GM12864 (cell line): ENCODE measurements at regions not wholly inside any gene's neighbourhood (a gene's known extent, or its start where the extent isn't known, plus 50 kb on each side); places are given as distances from the start of the nearest gene placed in this dataset.

ENCODE experiments used
- DNase-seq: peaks from one replicate; pipeline ENCODE4 v3.0.0-alpha.2; 2011; ENCODE audit warnings: low read depth
- H3K4me3 ChIP-seq: 2 replicates; pipeline ENCODE4 v1.5.1; 2011; ENCODE audit warnings: mild to moderate bottlenecking, low read depth, low read length, control low read depth
- CTCF ChIP-seq: IDR thresholded peaks from 2 replicates; pipeline ENCODE4 v1.5.1; 2011; ENCODE audit warnings: low read depth, mild to moderate bottlenecking, moderate library complexity, low read length, control low read depth, inconsistent platforms; ENCODE audit errors: missing control alignments

GRCh38 chr14:95381726-95382125 is 62.0 kb upstream of the CLMN start:
- no peak for TF ChIP-seq CTCF
- no peak overlapping the region for H3K4me3 ChIP-seq
- DNase-seq, result no peak

GRCh38 chr14:95380350-95381042 is 60.8 kb upstream of the CLMN start:
- H3K4me3 ChIP-seq, result no peak overlapping the region
- TF ChIP-seq CTCF, result no peak
- DNase-seq, result no peak

- no peak for TF ChIP-seq CTCF
- DNase-seq, result no peak
- H3K4me3 ChIP-seq, result no peak overlapping the region
These were observed 59.9 kb upstream of the CLMN start for GRCh38 chr14:95379634-95380033.

- no peak for TF ChIP-seq CTCF
- no peak overlapping the region for H3K4me3 ChIP-seq
- no peak for DNase-seq
These were observed 55.9 kb upstream of the CLMN start for GRCh38 chr14:95375539-95376109.

GRCh38 chr14:95374239-95374997 is 54.7 kb upstream of the CLMN start:
- H3K4me3 ChIP-seq, result no peak overlapping the region
- no peak for TF ChIP-seq CTCF
- DNase-seq, result no peak

- DNase-seq, result no peak
- no peak overlapping the region for H3K4me3 ChIP-seq
- TF ChIP-seq CTCF, result no peak
These were observed 50.4 kb upstream of the CLMN start for GRCh38 chr14:95370076-95370475.
